ENCODE measurements at regions not wholly inside any gene's neighbourhood (a gene's known extent, or its start where the extent isn't known, plus 50 kb on each side); places are given as distances from the start of the nearest gene placed in this dataset.

GRCh38 chr10:107790271-107790670, 625.8 kb upstream of the SORCS1 start:
- Histone ChIP-seq H2AFZ (ENCODE audit: low read length) (no peak overlapping the region), H3K27ac (ENCODE audit: insufficient read depth, low read length) (no peak overlapping the region), H3K27me3 (ENCODE audit: control insufficient read depth, insufficient read depth, low read length) (no peaks in the 10 kb centered on the region), H3K4me2 (ENCODE audit: extremely low read depth, insufficient read depth, low read length) (no peak overlapping the region), H4K20me1 (ENCODE audit: control insufficient read depth, extremely low read depth, insufficient read depth, low read length) (no peaks in the 10 kb centered on the region), H3K4me3 (replicated peaks in 1 of 4; ENCODE audit: control extremely low read depth in 1 of 4, insufficient read depth in 1 of 4, low read depth in 3 of 4, low read length in 4 of 4) (no peak overlapping the region), H3K9me3 (ENCODE audit: control insufficient read depth, insufficient read depth, low read depth, low read length) (no peaks in the 10 kb centered on the region), H3K9ac (ENCODE audit: insufficient read depth, low read length) (no peak overlapping the region), H3K36me3 (ENCODE audit: control insufficient read depth, insufficient read depth, low read length) (no peaks in the 10 kb centered on the region), H3K79me2 (ENCODE audit: control insufficient read depth, insufficient read depth, low read length) (no peaks in the 10 kb centered on the region), H3K4me1 (ENCODE audit: control insufficient read depth, extremely low read depth, insufficient read depth, low read length) (no peaks in the 10 kb centered on the region)
- TF ChIP-seq EZH2 (IDR thresholded peaks at IDR 0.05; ENCODE audit: low read length, missing control alignments) (no peak), CTCF (conservative IDR thresholded peaks at IDR 0.05 in 1 of 2, IDR thresholded peaks at IDR 0.05 in 1 of 2; ENCODE audit: low read depth in 1 of 2, low read length in 2 of 2) (no peak)
- DNase-seq (ENCODE audit: low read depth in 2 of 2) = peak in 1 of 2 donors; percentile 3

- H3K27ac ChIP-seq (ENCODE audit: insufficient read depth, low read length) = no peak overlapping the region
- no peaks in the 10 kb centered on the region for H3K36me3 ChIP-seq (ENCODE audit: control insufficient read depth, insufficient read depth, low read length)
- H3K4me2 ChIP-seq (ENCODE audit: extremely low read depth, insufficient read depth, low read length) = no peak overlapping the region
- TF ChIP-seq CTCF (conservative IDR thresholded peaks at IDR 0.05 in 1 of 2, IDR thresholded peaks at IDR 0.05 in 1 of 2; ENCODE audit: low read depth in 1 of 2, low read length in 2 of 2) = no peak
- H3K4me1 ChIP-seq (ENCODE audit: control insufficient read depth, extremely low read depth, insufficient read depth, low read length) = no peaks in the 10 kb centered on the region
- H3K79me2 ChIP-seq (ENCODE audit: control insufficient read depth, insufficient read depth, low read length) = no peaks in the 10 kb centered on the region
- no peaks in the 10 kb centered on the region for H3K9me3 ChIP-seq (ENCODE audit: control insufficient read depth, insufficient read depth, low read depth, low read length)
- no peaks in the 10 kb centered on the region for H4K20me1 ChIP-seq (ENCODE audit: control insufficient read depth, extremely low read depth, insufficient read depth, low read length)
- DNase-seq (ENCODE audit: low read depth in 2 of 2) = no peak
- no peak overlapping the region for H3K9ac ChIP-seq (ENCODE audit: insufficient read depth, low read length)
- H3K4me3 ChIP-seq (replicated peaks in 1 of 4; ENCODE audit: control extremely low read depth in 1 of 4, insufficient read depth in 1 of 4, low read depth in 3 of 4, low read length in 4 of 4) = no peak overlapping the region
- no peaks in the 10 kb centered on the region for H3K27me3 ChIP-seq (ENCODE audit: control insufficient read depth, insufficient read depth, low read length)
- no peak overlapping the region for H2AFZ ChIP-seq (ENCODE audit: low read length)
Measured at GRCh38 chr10:107771066-107771465, 606.6 kb upstream of the SORCS1 start.

- no peak overlapping the region for H3K9ac ChIP-seq (ENCODE audit: insufficient read depth, low read length)
- TF ChIP-seq CTCF (conservative IDR thresholded peaks at IDR 0.05 in 1 of 2, IDR thresholded peaks at IDR 0.05 in 1 of 2; ENCODE audit: low read depth in 1 of 2, low read length in 2 of 2) (no peak), EZH2 (IDR thresholded peaks at IDR 0.05; ENCODE audit: low read length, missing control alignments) (no peak)
- no peaks in the 10 kb centered on the region for H3K4me1 ChIP-seq (ENCODE audit: control insufficient read depth, extremely low read depth, insufficient read depth, low read length)
- H3K27ac ChIP-seq (ENCODE audit: insufficient read depth, low read length) = no peak overlapping the region
- H3K79me2 ChIP-seq (ENCODE audit: control insufficient read depth, insufficient read depth, low read length) = no peaks in the 10 kb centered on the region
- no peaks in the 10 kb centered on the region for H4K20me1 ChIP-seq (ENCODE audit: control insufficient read depth, extremely low read depth, insufficient read depth, low read length)
- no peak overlapping the region for H3K4me3 ChIP-seq (replicated peaks in 1 of 4; ENCODE audit: control extremely low read depth in 1 of 4, insufficient read depth in 1 of 4, low read depth in 3 of 4, low read length in 4 of 4)
- H2AFZ ChIP-seq (ENCODE audit: low read length) = no peak overlapping the region
- H3K36me3 ChIP-seq (ENCODE audit: control insufficient read depth, insufficient read depth, low read length) = no peaks in the 10 kb centered on the region
- no peaks in the 10 kb centered on the region for H3K27me3 ChIP-seq (ENCODE audit: control insufficient read depth, insufficient read depth, low read length)
- peak in 1 of 2 donors; percentile 3 for DNase-seq (ENCODE audit: low read depth in 2 of 2)
- no peaks in the 10 kb centered on the region for H3K9me3 ChIP-seq (ENCODE audit: control insufficient read depth, insufficient read depth, low read depth, low read length)
- no peak overlapping the region for H3K4me2 ChIP-seq (ENCODE audit: extremely low read depth, insufficient read depth, low read length)
Measured at GRCh38 chr10:107767185-107767584, 602.7 kb upstream of the SORCS1 start.

Data from fibroblast of lung (primary cell).